NCI-H1092 (cell line): ENCODE measurements at regions not wholly inside any gene's neighbourhood (a gene's known extent, or its start where the extent isn't known, plus 50 kb on each side); places are given as distances from the start of the nearest gene placed in this dataset.

Experiments
- DNase-seq: peaks from one replicate; lab custom pipeline; 2025; lab: John Stamatoyannopoulos, UW

DNA sequence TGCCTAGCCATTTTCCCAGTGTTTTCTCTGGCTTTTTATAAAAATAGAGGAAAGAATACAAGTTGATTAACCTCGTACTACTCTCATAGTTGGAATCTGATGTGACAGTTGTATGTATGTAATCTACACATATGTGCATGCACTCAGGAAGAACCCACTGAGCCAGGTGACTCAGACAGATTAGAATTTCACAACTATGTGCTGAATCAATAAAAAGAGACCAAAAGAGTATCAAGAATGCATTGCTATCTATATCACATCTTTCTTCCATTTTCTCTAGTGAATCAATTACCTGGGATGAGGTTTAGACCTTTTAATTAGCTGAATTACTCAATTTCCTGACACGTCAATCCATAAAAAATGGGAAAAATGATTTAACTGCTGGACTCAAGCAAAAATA is 319.3 kb upstream of the ATP10A start:
- no peak for DNase-seq

DNA sequence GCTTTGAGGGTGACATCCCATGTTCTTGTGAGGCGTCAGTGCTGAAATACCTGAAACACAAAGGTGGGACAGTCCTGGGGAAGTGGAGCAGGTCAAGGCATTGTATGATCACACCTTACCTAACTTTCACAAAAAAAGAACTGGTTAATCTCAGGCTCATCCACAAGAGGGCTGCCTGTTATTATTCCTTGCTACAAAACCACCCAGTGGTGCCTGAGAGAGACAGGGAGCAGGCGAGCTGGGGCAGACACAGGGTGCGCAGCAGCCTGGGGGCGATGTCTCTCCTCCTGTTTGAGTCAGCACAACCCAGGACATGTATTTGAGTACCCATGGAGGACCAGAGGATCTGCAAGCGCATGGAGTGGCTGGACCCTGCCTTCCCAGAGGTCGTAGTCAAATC is 316.8 kb upstream of the ATP10A start:
- DNase-seq, result no peak

DNA sequence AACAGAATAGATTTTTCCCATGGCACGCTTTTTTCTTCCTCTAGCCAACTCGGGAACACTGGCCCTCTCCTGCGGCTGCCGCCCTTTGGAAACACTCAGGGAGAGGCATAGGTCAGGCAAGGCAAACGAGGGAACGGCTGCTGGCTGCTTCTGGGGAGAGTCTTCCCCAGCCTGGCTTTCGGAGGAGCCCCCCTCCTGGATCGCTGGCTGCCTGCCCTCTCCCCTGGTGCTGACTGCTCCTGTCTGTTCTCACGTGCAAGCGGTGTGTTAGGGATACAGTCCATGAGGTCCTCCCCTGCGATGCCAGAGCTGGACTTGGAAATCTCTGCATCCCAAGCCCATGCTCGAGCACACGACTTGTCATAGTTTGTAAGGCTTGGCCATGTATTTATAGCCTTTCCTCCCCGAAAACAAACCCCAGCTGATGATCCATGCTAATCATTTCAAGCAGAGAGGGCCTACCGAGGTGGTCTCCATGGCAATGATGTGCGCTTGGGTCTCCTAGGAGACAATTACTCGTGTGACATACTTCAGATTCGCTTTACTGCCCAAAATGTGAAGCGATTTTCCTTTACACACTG is 315.6 kb upstream of the ATP10A start:
- DNase-seq, result peak; percentile 63

DNA sequence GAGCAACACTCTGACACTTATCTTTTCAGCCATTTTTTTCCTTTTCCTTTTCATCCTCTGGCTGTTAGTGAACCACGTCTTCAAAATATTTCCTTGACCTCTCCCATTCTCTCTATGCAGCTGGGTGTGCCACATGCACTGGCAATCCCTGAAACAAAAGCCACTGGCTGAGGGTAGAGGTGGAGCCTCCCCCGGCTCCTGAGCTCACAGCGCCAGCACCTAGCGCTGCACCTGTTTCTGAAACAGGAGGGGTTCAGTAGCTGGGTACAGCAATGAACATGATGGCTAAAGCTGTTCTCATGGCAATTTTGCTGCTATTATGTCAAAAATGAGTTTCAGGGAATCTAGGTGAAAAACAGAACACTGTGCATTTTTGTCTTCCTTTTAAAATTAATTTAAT is 314.7 kb upstream of the ATP10A start:
- peak; percentile 8 for DNase-seq

DNA sequence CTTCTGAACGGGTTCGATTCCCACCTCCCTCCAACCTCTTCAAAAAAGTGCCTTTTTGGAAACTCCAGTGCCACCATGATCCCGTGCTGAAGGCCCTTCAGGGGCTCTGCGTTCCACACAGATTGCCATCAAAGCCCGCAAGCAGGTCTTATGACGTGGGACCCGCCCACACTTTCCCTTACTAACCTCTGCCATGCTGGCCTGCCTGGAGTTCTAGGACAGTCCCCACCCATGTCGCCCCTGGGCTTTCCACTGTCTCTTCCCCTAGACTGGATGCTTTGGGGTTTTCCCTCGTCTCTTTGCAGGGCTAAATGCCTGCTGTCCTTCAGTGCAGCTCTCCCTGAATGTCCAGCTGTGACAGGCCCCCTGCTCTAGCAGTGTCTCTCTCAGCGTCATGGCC is 313.7 kb upstream of the ATP10A start:
- no peak for DNase-seq

DNA sequence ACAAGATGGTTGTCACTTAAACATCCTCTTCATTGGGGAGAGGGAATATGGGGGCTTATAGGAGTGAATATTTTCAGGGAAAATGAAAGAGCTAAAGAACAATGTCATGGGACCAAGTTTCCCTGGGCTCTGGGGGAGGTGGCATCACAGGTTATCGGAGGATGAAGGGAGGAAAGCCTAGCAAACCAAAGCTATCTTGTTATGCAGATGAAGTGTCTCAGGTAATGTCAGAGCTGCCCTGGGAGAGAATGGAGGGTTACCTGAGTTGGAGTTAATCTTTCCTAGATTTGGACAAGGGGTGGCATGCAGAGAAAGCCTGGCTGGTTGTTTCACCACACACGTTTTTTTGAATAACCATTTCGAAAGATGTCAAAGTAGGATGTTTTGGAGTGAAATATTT is 308.1 kb upstream of the ATP10A start:
- DNase-seq, result no peak

DNA sequence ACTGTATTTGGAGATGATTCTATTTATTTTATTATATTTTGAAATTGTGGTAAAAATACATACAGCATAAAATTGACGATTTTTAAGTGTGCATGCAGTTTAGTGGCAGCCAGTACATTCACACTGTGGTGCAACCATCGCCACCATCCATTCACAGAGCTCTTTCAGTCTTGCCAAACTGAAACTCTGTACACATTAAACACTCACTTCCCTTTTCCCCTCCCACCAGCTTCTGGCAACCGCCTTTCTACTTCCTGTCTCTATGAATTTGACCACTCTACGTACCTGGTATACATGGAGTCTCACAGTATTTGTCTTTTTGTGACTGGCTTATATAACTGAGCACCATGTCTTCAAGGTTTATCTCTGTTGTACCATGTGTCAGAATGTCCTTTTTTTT is 303.3 kb upstream of the ATP10A start:
- DNase-seq, result no peak

DNA sequence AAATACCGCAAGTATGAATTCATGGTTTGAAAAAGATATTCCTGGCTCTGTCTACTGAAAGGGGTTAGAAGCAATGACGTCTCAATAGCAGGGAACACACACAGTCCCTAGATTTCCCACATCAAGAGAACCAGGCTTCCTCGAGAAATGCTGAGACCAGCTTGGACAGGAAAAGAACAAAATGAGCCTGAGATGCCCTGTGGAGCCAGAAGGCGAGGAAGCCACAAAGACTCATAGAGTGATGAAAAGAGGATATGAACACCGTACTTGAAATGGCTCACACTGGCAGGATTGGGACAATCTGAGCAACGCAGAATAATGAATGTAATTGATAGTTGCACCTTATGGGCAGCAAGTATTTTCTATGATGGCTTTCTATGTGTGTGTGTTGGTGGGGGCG is 302.4 kb upstream of the ATP10A start:
- no peak for DNase-seq

DNA sequence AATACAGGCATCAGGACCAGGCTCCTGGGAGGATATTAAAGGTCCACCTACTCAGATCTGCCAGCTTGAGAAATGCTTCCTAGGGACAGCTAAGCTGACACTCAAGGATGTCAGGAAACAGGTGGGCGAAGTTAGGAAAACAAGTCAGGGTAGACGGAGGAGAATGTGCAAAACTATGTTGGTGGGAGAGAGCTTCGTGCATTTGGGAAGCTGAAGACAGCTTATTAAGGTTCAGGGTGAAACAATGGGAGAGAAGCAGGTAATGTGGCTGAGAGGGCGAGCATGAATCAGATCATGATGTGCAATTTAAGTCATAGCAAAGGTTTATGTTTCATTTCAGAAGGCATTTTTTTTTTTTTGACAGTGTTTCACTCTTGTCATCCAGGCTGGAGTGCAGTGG is 297.2 kb upstream of the ATP10A start:
- DNase-seq, result no peak

DNA sequence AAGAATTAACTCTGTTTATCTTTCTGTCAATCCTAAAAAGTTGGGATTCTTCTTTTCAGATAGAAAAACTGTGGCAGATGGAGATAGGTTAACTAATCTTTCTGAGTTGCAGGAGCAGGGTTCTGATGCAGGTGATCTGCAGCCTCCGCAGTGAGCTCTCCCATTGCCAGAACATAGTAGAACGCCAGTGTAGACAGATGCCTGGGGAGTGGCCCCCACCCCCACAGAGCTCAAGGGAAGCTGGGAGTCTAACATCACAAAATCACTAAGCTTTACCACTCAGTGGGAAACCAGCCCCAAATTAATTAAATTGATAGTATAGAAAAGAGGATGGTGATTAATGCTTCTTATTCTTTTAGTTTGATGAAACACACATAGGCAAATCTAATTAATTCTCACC is 295.0 kb upstream of the ATP10A start:
- DNase-seq, result no peak

DNA sequence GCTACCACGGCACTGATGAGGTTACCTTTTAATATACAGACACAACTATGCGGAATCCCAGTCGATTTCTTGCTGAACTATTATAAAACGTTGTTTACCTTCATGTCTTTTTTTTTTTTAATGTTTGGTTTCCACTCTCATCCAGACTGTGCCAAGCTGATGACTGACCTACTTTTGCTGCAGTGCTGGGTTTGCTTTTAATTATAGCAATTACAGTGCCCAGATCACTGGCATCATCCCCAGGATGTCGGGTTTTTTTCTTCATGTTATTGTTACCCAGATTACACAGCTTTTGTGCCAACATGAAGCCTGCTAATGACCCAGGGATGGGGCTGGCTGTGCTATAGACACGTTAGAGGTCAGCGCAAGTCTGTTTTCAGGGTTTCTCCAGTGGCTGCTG is 294.0 kb upstream of the ATP10A start:
- peak; percentile 91 for DNase-seq

DNA sequence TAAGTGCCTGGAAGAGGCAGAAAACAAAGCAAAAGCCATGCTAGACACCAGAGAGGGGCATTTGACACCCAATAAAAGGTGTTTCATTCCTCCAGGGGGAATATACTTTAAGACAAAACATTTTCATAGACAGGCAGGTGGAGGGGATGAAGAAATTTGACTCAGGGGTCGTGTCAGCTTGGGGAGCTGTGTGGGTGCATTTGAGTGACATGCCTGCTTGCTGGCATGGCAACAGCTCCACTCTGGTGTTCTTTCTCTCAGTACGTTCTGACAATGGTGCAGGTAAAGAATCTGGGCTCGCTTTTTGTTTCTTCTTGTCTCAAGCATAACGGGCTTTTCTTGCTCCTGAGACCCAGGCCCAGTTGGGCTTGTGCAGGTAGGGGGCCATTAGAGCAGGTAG is 292.9 kb upstream of the ATP10A start:
- no peak for DNase-seq

DNA sequence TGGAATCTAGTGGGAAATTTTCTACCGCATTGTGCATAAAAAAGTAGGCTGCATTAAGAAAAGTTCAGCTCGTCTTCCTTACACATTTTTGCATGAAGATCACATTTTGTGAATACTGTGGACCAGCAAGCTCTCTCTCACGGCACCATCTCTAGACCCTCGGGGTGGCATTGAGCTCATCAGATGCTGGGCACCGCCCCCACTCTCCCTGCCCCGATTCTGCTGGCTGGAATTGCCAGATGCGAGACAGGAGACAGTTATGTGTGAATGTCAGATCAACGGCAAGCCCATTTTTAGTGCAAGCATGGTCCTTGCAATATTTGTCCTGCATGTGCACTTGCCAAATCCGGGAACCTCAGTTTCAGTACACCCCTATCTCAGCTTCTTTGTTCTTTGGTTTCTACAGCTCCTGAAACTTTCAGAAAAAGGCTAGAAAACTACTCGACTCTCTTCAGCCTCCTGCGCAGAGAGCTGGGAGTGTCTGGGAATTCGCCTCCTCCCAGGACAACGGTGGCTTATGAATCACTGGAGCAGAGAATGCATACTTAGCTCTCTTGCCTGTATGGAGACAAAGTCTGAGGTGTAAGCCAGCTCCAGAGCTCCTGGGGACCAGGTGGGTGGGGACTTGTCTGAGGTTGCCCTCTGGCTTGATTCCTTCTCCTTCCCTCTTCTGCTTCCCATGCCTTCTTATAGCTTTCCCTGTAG is 285.2 kb upstream of the ATP10A start:
- no peak for DNase-seq

DNA sequence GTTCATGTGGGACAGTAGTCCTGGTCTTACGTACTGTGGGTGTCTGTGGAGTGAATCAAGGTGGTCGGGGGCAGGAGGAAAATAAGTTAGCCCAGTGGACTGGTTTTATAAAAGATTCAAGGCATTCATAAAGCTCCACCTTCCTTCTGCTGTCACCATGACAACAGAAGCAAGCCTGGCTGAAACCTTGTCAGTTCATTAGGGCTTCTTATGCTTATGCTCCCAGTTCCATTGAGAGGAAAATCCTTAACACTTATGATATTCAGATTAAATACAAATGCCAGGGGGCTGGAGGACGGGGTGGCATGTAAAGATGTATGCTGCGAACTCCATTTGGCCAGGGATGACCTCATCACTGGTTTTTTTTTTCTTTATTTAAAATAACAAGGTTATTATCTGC is 283.1 kb upstream of the ATP10A start:
- DNase-seq, result no peak

DNA sequence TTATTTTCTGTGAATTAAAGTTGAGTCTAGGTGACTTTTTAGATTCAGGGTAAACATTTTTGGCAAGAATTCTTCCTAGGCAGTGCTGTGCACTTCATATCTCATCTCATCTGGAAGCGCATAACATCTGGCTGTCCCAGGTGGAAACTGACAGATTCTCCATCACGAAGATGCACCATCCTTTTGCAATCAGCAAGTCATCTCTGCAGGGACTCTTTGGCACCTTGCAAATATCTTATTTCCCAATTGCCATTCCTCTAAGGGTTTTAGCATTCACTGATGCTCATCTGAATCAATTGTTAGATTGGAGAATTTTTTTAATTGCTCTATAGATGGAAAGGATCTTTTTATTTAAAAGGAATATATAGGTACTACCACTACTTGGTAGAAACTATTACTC is 282.7 kb upstream of the ATP10A start:
- DNase-seq, result no peak

DNA sequence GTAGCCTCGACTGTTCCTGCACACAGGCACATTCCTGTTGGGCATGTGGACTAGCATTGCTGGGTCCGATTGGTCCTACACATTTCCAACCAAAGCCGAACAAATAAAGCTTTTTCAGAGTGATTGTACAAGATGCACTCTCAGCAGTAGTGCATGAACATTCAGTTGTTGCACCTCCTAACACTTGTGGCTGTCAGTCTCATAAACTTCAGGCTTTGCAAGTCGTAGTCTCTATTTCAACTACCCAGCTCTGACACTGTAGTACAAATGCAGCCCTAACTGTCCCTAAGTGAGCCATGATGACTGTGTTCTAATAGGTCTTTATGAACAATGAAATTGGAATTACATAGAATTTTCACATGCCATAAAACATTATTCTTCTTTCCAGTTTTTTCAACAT is 281.7 kb upstream of the ATP10A start:
- DNase-seq, result no peak

DNA sequence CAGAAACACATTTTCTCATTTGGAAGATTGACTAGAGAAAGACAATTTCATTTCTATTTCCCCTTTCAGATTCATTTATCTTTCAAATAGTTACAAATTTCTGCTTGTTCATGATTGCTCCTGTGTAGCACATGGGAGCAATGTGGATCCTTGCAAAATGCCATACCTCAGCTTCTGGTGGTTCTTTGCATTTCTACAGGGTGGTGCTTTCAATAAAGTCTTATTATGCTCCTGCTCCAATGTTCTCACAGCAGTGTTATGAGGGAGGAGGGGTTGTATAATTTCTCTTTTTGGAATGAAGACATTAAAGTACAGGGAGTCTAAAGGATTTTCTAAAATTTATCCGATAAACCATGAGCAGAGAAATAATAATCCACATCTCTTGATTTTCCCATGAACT is 280.1 kb upstream of the ATP10A start:
- DNase-seq, result no peak

DNA sequence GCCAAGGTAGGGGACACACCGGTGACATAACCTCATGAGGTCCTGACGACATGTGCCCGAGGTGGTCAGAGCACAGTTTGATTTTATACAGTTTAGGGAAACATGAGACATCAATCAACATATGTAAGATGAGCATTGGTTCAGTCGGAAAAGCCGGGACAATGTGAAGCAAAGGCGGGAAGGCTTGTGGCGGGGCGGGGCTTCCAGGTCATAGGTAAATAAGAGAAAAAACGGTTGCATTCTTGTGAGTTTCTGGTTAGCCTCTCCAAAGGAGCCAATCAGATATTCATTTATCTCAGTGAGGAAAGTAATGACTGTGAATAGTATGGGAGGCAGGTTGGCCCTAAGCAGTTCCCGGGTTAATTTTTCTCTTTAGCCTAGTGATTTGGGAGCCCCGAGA is 271.7 kb upstream of the ATP10A start:
- DNase-seq, result no peak

DNA sequence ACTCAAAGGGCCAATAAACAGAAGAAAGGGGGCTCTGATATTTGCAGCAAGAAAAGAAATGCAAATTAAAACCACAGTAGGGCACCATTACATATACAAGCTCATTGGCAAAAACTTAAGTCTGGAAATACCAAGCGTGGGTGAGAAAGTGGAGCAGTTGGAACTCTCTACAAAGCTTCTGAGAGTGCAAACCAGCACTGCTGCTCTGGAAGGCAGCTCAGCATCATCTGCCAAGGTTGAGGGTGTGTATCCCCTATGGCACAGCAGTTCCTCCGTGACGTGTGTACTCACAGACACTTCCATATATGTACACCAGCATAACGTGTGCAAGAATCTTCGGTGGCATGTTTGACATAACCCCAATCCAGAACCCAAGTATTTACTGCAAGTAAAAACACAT is 271.0 kb upstream of the ATP10A start:
- DNase-seq, result no peak

DNA sequence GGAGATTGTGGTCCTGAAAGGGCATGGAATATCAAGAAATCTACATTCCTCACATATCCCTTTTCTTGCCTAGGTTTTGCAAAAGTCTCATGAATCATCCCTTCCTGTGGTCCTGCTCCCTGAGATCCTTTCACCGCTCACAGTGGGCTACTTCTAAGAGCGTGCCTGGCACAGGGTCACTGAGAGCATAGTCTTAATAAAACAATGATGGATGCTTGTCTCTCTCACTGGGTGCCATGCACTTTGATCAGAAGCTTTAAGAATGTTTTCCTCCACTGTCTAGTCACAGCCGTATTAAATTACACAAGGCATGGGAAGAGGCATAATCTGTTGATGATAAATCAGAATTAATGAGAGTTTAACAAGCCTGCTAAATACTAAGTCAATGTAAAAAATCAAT is 269.7 kb upstream of the ATP10A start:
- DNase-seq, result no peak

DNA sequence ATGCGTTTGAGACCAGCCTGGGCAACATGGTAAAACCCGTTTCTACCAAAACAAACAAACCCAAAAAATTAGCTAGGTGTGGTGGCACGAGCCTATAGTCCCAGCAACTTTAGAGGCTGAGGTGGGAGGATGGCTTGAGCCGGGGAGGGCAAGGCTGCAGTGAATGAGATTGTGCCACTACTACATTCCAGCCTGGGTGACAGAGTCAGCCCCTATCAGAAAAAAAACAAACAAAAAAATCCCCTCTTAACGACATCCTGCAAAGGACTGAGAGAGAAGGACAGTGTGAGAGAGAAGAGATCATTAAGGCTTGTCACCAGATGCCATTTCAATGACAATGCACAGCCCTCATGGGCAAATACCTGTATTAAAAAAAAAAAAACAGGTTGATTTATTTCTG is 266.7 kb upstream of the ATP10A start:
- no peak for DNase-seq

DNA sequence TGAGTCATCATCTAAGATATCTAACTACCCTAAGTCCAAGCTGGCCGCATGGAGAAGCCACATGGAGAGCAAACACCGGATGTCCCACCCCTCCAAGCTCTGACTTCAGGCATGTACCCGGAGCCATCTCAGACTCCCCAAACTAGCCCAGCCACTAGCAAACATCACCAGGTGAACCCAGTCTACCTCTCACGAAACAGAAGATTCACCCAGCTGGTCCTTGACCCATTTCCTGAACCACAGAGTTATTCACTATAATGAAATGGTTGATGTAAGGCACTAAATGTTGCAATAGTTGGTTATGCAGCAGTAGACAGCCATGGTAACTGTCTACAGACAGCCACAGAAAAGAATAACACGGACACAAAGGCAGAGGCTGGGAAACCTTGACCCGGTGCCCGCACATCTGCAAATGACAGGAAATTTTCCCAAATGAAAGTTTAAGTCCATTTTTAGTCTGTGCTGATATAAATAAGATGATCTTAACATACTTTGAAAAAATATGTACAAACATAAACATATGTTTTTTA is 265.5 kb upstream of the ATP10A start:
- DNase-seq, result no peak

DNA sequence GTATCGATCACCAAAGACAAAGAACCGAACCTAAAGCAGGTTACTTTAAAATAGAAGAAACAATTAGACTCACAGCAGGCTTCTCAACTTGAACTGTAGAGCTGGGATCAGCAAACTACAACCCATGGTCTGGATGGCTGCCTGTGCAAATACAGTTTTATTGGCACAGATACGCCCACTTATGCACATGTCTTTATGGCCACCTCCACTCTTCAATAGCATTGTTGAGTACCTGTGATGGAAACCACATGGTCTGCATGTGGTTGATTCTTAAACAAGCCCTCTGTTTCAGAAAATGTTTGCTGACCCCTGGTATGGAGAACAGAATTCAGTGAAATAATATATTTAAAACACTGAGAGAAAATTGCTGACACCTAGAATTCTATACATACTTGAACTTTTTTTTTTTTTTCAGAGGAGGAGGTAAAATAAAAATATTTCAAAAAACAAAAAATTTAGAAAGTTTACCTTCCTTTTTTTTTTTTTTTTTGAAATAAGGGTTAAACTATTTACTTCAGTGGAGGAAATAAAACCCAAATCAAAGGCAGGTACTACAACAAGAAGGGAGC is 263.8 kb upstream of the ATP10A start:
- DNase-seq, result peak; percentile 90

DNA sequence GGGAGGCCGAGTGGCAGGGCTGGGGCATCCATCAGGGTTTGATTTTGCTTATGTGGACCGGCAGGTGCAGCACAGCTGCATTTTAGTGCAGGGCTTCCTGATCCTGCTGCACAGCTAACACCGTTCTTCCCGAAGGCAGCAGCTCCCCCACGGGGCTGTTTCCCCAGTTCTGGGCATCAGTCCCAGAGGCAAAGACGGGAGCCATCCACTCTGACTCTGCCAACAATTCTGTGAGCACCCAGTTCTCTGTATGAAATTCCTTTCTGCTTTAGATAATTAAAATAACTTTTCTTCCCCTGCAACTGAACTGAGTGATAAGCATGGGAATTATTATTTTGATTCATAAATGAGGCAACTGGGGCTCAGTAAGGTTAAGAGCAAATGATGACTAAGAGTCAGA is 262.9 kb upstream of the ATP10A start:
- peak; percentile 78 for DNase-seq
